ENCODE measurements at regions not wholly inside any gene's neighbourhood (a gene's known extent, or its start where the extent isn't known, plus 50 kb on each side); places are given as distances from the start of the nearest gene placed in this dataset.

- H3K9ac ChIP-seq, result no peak overlapping the region
- no peaks in the 10 kb centered on the region for H3K4me1 ChIP-seq
- no peaks in the 10 kb centered on the region for H3K79me2 ChIP-seq
- no peak overlapping the region for H3K4me3 ChIP-seq (ENCODE audit: low read depth, low read length)
- no peak overlapping the region for H2AFZ ChIP-seq
- H3K27me3 ChIP-seq (ENCODE audit: control insufficient read depth, insufficient read depth, low read length), result no peaks in the 10 kb centered on the region
- no peak overlapping the region for H3K4me2 ChIP-seq (ENCODE audit: low read length)
- H3K27ac ChIP-seq, result no peak overlapping the region
- H3K36me3 ChIP-seq (ENCODE audit: control insufficient read depth, insufficient read depth, low read length), result no peaks in the 10 kb centered on the region
- H3K9me3 ChIP-seq (ENCODE audit: control insufficient read depth, low read length), result no peaks in the 10 kb centered on the region
- TF ChIP-seq CTCF (IDR thresholded peaks at IDR 0.05), result no peak
Observed at GRCh38 chr1:3981746-3982505, 81.9 kb upstream of the C1orf174 start.

- H3K27me3 ChIP-seq (ENCODE audit: control insufficient read depth, insufficient read depth, low read length), result no peaks in the 10 kb centered on the region
- H2AFZ ChIP-seq, result no peak overlapping the region
- H3K9ac ChIP-seq, result no peak overlapping the region
- H3K4me3 ChIP-seq (ENCODE audit: low read depth, low read length), result no peak overlapping the region
- H3K9me3 ChIP-seq (ENCODE audit: control insufficient read depth, low read length), result no peaks in the 10 kb centered on the region
- no peak for TF ChIP-seq CTCF (IDR thresholded peaks at IDR 0.05)
- H3K79me2 ChIP-seq, result no peaks in the 10 kb centered on the region
- no peaks in the 10 kb centered on the region for H3K36me3 ChIP-seq (ENCODE audit: control insufficient read depth, insufficient read depth, low read length)
- H3K27ac ChIP-seq, result no peak overlapping the region
- no peaks in the 10 kb centered on the region for H3K4me1 ChIP-seq
- H3K4me2 ChIP-seq (ENCODE audit: low read length), result no peak overlapping the region
Observed at GRCh38 chr1:3983181-3983580, 83.1 kb upstream of the C1orf174 start.

- H3K4me1 ChIP-seq, result no peaks in the 10 kb centered on the region
Observed at GRCh38 chr1:3984586-3984985, 84.5 kb upstream of the C1orf174 start.

GRCh38 chr1:3986686-3987218 lies 86.7 kb upstream of the C1orf174 start:
- no peak for TF ChIP-seq CTCF (IDR thresholded peaks at IDR 0.05)
- Histone ChIP-seq H3K79me2 (no peaks in the 10 kb centered on the region), H3K9ac (no peak overlapping the region), H3K4me2 (ENCODE audit: low read length) (no peak overlapping the region), H3K36me3 (ENCODE audit: control insufficient read depth, insufficient read depth, low read length) (no peaks in the 10 kb centered on the region), H3K27ac (no peak overlapping the region), H3K9me3 (ENCODE audit: control insufficient read depth, low read length) (no peaks in the 10 kb centered on the region), H2AFZ (no peak overlapping the region), H3K4me3 (ENCODE audit: low read depth, low read length) (no peak overlapping the region), H3K4me1 (no peaks in the 10 kb centered on the region), H3K27me3 (ENCODE audit: control insufficient read depth, insufficient read depth, low read length) (no peaks in the 10 kb centered on the region)

More at GRCh38 chr1:3984586-3984985, 84.5 kb upstream of the C1orf174 start:
- H2AFZ ChIP-seq, result no peak overlapping the region
- no peaks in the 10 kb centered on the region for H3K79me2 ChIP-seq
- no peaks in the 10 kb centered on the region for H3K9me3 ChIP-seq (ENCODE audit: control insufficient read depth, low read length)
- H3K4me2 ChIP-seq (ENCODE audit: low read length), result no peak overlapping the region
- no peak overlapping the region for H3K9ac ChIP-seq
- H3K36me3 ChIP-seq (ENCODE audit: control insufficient read depth, insufficient read depth, low read length), result no peaks in the 10 kb centered on the region
- no peak for TF ChIP-seq CTCF (IDR thresholded peaks at IDR 0.05)
- H3K4me3 ChIP-seq (ENCODE audit: low read depth, low read length), result no peak overlapping the region
- no peak overlapping the region for H3K27ac ChIP-seq
- no peaks in the 10 kb centered on the region for H3K27me3 ChIP-seq (ENCODE audit: control insufficient read depth, insufficient read depth, low read length)

All from parathyroid adenoma (tissue), 2 donors.